Mesodermal cell (in vitro differentiated cells): ENCODE measurements at regions not wholly inside any gene's neighbourhood (a gene's known extent, or its start where the extent isn't known, plus 50 kb on each side); places are given as distances from the start of the nearest gene placed in this dataset.

ENCODE experiments used
- H3K27ac ChIP-seq: 2 replicates; pipeline ENCODE4 v1.7.0; 2013; ENCODE audit warnings: mild to moderate bottlenecking, low read depth, low read length, moderate library complexity; ENCODE audit not compliant: severe bottlenecking
- H3K36me3 ChIP-seq: 2 replicates; pipeline ENCODE4 v1.7.1; 2013; ENCODE audit warnings: mild to moderate bottlenecking, low read length, moderate library complexity; ENCODE audit not compliant: control insufficient read depth, insufficient read depth
- H3K4me1 ChIP-seq: one replicate; pipeline ENCODE4 v1.7.1; 2013; ENCODE audit warnings: mild to moderate bottlenecking, low read length; ENCODE audit not compliant: insufficient read depth, control insufficient read depth, poor library complexity, severe bottlenecking
- H3K4me3 ChIP-seq: 2 replicates; pipeline ENCODE4 v1.7.0; 2013; ENCODE audit warnings: low read length, control low read depth, mild to moderate bottlenecking; ENCODE audit not compliant: insufficient read depth, poor library complexity, severe bottlenecking; ENCODE audit errors: extremely low read depth
- H3K9me3 ChIP-seq: 2 replicates; pipeline ENCODE4 v1.7.1; 2013; ENCODE audit warnings: mild to moderate bottlenecking, low read length, moderate library complexity; ENCODE audit not compliant: control insufficient read depth
- WGBS, 2 experiments: methylation state at CpG; one replicate each; pipeline ENCODE4 v1.1.5; 2013; ENCODE audit warnings: missing lambda C conversion rate in 2 of 2; ENCODE audit not compliant: insufficient coverage in 2 of 2; 5-methylcytosine and 5-hydroxymethylcytosine counted together

GRCh38 chr1:201647722-201648065 lies 108.8 kb downstream of the NAV1 start:
- no peaks in the 10 kb centered on the region for H3K9me3 ChIP-seq
- peaks cover 17% of the 10 kb centered on the region for H3K4me1 ChIP-seq
- 1 to 3% methylated on average over 5 to 14 of the region's 17 CpGs for WGBS, 2 experiments
- peak overlapping the region; percentile 41 for H3K4me3 ChIP-seq
- H3K27ac ChIP-seq, result no peak overlapping the region
- peaks cover 13% of the 10 kb centered on the region for H3K36me3 ChIP-seq

- Histone ChIP-seq H3K4me1 (peaks cover 17% of the 10 kb centered on the region), H3K4me3 (peak overlapping the region; percentile 41), H3K9me3 (no peaks in the 10 kb centered on the region), H3K27ac (peak overlapping the region; percentile 25), H3K36me3 (peaks cover 16% of the 10 kb centered on the region)
- WGBS, 2 experiments, result 0% methylated on average over 44 to 66 of the region's 81 CpGs
These were observed 109.4 kb downstream of the NAV1 start for GRCh38 chr1:201648066-201648906.

GRCh38 chr1:201648907-201649721 lies 110.2 kb downstream of the NAV1 start:
- 2% methylated on average over 44 to 47 of the region's 52 CpGs for WGBS, 2 experiments
- H3K4me1 ChIP-seq, result peaks cover 17% of the 10 kb centered on the region
- H3K9me3 ChIP-seq, result no peaks in the 10 kb centered on the region
- no peak overlapping the region for H3K27ac ChIP-seq
- H3K4me3 ChIP-seq, result peak overlapping the region; percentile 41
- peaks cover 20% of the 10 kb centered on the region for H3K36me3 ChIP-seq

GRCh38 chr1:201649761-201650622 lies 111.1 kb downstream of the NAV1 start:
- no peak overlapping the region for H3K27ac ChIP-seq
- peak overlapping the region; percentile 41 for H3K4me3 ChIP-seq
- H3K36me3 ChIP-seq, result peaks cover 15% of the 10 kb centered on the region
- 1% methylated on average over 45 to 53 of the region's 64 CpGs for WGBS, 2 experiments
- no peaks in the 10 kb centered on the region for H3K9me3 ChIP-seq
- H3K4me1 ChIP-seq, result peaks cover 17% of the 10 kb centered on the region

GRCh38 chr1:201650623-201650933 lies 111.7 kb downstream of the NAV1 start:
- Histone ChIP-seq H3K4me1 (peaks cover 17% of the 10 kb centered on the region), H3K27ac (no peak overlapping the region), H3K4me3 (peak overlapping the region; percentile 41), H3K9me3 (no peaks in the 10 kb centered on the region), H3K36me3 (peaks cover 19% of the 10 kb centered on the region)
- 13 to 26% methylated on average over 8 to 10 of the region's 11 CpGs for WGBS, 2 experiments

- Histone ChIP-seq H3K27ac (no peak overlapping the region), H3K4me3 (no peak overlapping the region), H3K9me3 (no peaks in the 10 kb centered on the region), H3K36me3 (peaks cover 30% of the 10 kb centered on the region), H3K4me1 (peaks cover 13% of the 10 kb centered on the region)
- WGBS, 2 experiments, result 92 to 95% methylated on average over 5 of the region's 5 CpGs
These were observed 113.3 kb downstream of the NAV1 start for GRCh38 chr1:201652181-201652580.

GRCh38 chr1:201653233-201653632 lies 114.3 kb downstream of the NAV1 start:
- H3K36me3 ChIP-seq, result peaks cover 33% of the 10 kb centered on the region
- H3K9me3 ChIP-seq, result no peaks in the 10 kb centered on the region
- no peak overlapping the region for H3K27ac ChIP-seq
- H3K4me3 ChIP-seq, result no peak overlapping the region
- H3K4me1 ChIP-seq, result peaks cover 9% of the 10 kb centered on the region
- 76 to 100% methylated on average over 2 to 3 of the region's 3 CpGs for WGBS, 2 experiments

GRCh38 chr1:201653883-201654282 lies 115.0 kb downstream of the NAV1 start:
- Histone ChIP-seq H3K27ac (no peak overlapping the region), H3K4me1 (peaks cover 9% of the 10 kb centered on the region), H3K36me3 (peaks cover 33% of the 10 kb centered on the region)

GRCh38 chr1:201655243-201655642 lies 116.3 kb downstream of the NAV1 start:
- no peaks in the 10 kb centered on the region for H3K9me3 ChIP-seq
- no peak overlapping the region for H3K4me3 ChIP-seq
- peaks cover 6% of the 10 kb centered on the region for H3K4me1 ChIP-seq
- WGBS, 2 experiments, result 83% methylated on average over 1 of the region's 6 CpGs; no CpG with 5 or more reads in 1 of the 2 experiments
- H3K36me3 ChIP-seq, result peaks cover 41% of the 10 kb centered on the region
- H3K27ac ChIP-seq, result no peak overlapping the region

More at GRCh38 chr1:201653883-201654282, 115.0 kb downstream of the NAV1 start:
- no peak overlapping the region for H3K4me3 ChIP-seq
- 100% methylated on average over 1 of the region's 2 CpGs; no CpG with 5 or more reads in 1 of the 2 experiments for WGBS, 2 experiments
- H3K9me3 ChIP-seq, result no peaks in the 10 kb centered on the region

- Histone ChIP-seq H3K27ac (no peak overlapping the region), H3K9me3 (no peaks in the 10 kb centered on the region), H3K36me3 (peaks cover 41% of the 10 kb centered on the region), H3K4me1 (peaks cover under 1% of the 10 kb centered on the region), H3K4me3 (no peak overlapping the region)
- WGBS, 2 experiments, result 94 to 98% methylated on average over 2 to 4 of the region's 4 CpGs
These were observed 117.0 kb downstream of the NAV1 start for GRCh38 chr1:201655910-201656309.
